NOMO-1 (cell line): ENCODE measurements at regions not wholly inside any gene's neighbourhood (a gene's known extent, or its start where the extent isn't known, plus 50 kb on each side); places are given as distances from the start of the nearest gene placed in this dataset.
A peak's percentile ranks its signal among the peaks of the same experiment; 100 is the strongest.
"Not testable (repeated sequence)": the region's sequence is repeated elsewhere in the genome, so short reads cannot be mapped to it uniquely, and the experiment has no call there.

Experiments
- DNase-seq, 2 experiments: peaks; one replicate each; lab custom pipeline; 2025; ENCODE audit not compliant: unreplicated experiment in 2 of 2; lab: John Stamatoyannopoulos, UW

- DNase-seq: peak; percentile 18 to 35
Measured at GRCh38 chr18:63071701-63072141, 247.8 kb downstream of the BCL2 start.

GRCh38 chr18:63070767-63071502 lies 248.6 kb downstream of the BCL2 start:
- no peak for DNase-seq

DNA sequence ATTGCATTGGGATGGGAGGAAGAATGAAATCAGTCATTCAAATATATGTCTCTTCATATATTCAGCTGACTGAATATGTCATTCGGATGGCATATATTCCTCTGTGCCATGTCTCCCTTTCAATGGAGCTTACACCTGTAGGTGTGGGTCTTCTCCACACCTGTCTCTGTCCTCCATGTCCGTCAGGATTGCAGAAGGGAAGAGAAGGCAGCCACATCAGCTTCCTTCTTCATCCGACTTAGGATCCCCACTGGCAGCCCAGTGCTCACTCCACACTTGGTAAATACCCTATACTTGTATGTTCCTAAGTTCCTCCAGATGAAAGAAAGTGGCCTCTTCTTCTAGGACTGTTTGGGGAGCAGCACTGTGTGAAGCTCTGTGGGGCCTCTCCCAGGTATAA lies 250.1 kb downstream of the BCL2 start:
- DNase-seq: no peak

- DNase-seq: no peak
Measured at GRCh38 chr18:63067939-63068338, 251.6 kb downstream of the BCL2 start.

- no peak for DNase-seq
Measured at GRCh38 chr18:63065172-63065571, 254.4 kb downstream of the BCL2 start.

GRCh38 chr18:63063171-63063570 lies 256.4 kb downstream of the BCL2 start:
- no peak for DNase-seq

DNA sequence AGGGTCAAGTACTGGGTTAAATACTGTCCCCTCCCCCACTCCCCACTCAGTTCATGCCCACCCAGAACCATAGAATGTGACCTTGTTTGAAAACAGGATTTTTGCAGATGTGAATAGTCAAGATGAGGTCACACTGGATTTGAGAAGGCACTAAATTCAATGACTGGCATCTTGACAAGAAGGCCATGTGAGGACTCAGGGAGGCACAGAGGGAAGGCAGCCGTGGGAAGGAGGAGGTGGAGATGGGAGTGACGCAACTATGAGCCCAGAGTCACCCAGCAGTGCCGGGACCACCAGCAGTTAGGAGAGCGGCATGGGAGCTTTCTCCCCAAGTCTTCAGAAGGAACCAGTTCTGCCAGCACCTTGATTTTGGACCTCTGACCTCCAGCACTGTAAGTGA lies 257.3 kb downstream of the BCL2 start:
- no peak for DNase-seq

GRCh38 chr18:63061303-63061702 lies 258.3 kb downstream of the BCL2 start:
- no peak for DNase-seq

DNA sequence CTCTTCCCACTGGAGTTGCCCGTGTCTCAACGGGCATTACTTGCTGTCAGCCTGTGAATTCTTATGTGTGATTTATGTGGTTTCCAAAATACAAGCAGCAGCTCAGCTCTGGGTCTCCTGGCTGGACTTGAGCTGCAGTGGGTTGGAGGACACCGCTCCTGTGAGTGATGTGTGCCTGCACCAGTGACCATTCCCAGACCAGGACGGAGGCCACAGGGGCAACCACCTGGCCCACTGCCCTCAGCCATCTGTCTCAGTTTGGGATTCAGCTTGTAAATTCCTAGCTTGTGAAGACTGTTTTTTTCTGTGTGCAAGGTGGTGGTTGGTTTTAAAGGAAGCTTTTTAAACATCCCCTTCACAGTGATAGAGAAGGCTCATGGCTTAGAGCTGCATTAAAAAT lies 261.0 kb downstream of the BCL2 start:
- DNase-seq: no peak

DNA sequence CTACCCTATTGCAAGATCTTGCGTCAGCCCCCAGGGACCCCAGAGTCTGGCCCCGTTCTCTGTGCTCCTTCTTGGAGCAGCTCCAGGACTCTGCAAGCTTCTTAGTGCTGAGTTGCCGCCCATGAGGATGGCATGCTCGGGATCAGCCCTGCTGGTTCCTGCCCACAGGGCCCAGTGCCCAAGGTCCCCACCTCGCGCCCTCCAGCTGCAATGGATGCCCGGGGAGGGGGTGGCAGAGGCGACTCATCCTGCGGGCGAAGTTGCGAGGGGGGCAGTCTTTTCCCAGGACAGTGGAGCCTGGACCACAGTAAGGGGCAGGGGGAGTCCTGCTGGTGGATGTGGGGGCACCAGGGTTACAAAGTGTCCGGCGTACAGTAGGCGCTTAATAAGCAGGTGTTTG lies 261.9 kb downstream of the BCL2 start:
- DNase-seq: no peak

DNA sequence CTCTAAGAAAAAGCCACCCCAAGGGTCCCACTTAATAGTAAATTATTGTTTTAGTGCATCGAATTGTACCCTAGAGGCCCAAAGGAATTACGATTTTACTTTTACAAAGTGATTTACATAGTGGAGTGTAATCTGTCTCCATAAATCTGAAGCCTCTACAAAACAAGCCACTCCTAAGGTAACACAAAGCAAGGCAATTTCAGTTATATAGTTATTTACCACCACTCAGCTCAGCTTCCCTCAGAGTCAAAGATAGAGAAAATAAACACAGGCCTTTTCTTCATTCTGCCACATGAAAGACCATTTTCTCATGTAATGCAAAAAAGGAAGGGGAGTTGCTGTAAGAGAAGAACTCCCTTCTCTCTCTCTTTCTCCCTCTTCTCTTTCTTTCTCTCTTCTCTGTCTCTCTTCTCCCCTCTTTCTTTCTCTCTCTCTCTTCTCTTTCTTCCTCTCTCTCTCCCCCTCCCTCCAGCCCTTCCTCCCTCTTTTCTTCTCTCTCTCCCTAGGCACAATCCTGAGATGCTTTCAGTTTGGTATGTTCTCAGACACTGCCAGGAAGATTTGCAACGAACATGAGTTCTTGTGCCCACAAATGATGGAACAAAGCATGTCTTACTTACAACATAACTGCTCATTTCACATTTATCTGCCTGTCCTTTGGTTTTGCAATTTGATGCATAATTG lies 264.5 kb downstream of the BCL2 start:
- peak in 1 of 2 experiments; percentile 44 for DNase-seq

DNA sequence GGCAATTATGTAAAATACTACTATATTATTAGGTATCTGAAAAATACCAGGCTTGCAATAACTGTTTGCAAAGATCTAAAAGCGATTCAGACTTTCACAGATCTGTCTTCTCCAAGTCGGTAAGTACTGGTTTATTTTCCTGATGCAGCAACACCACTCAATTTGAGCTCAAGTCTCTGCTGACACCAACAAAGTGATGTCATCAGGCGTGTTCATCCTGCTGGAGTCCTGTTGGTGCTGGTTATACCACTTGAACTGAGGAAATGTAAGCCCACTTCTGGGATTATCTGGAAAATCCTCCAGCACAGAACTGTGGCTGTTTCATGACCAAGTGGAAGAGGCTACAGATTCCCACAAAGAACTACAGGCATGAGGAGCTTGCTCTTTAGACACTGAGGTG lies 267.6 kb downstream of the BCL2 start:
- DNase-seq: no peak

DNA sequence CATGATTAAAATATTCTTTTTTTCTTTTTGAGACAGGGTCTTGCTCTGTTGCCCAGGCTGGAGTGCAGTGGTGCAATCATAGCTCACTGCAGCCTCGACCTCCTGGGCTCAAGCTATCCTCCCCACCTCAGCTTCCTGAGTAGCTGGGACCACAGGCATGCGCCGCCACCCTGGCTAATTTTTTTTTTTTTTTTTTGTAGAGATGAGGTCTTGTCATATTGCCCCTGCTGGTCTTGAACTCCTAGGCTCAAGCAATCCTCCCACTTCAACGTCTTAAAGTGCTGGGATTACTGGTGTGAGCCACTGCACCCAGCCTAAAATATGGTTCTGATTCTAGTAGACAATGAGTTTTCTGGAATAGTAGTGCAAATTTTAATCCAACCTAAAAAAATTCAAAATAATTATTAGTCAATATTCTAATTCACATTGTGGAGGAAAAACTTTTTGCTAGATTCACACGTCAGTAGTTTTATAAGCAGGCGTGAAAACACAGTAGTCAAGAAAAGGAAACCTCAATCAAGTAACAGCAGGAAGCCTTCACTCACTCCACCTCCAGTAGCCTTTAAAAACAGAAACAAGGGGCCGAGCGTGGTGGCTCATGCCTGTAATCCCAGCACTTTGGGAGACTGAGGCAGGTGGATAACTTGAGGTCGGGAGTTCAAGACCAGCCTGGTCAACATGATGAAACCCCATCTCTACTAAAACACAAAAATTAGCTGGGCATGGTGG lies 268.7 kb downstream of the BCL2 start:
- not testable (repeated sequence) for DNase-seq

- no peak for DNase-seq
Measured at GRCh38 chr18:63046375-63046774, 273.2 kb downstream of the BCL2 start.

DNA sequence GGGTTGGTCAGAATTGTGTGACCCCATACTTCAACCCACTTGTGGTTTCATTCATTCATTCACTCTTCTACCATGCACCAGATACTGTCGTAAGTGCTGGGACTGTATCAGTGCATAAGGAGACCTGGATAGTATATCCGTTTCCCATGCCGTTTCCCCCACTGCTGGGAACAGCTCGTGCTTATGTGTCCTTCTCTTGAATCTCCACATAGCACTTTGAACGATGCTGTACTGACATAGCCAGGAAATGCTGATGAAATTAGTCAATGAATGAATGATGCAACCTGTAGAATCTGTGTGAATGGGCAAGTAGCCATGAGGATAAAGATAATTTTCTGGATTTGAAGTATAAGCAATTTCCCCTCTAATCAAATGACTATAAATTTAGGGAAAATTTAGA lies 276.1 kb downstream of the BCL2 start:
- no peak for DNase-seq

GRCh38 chr18:63042351-63042750 lies 277.2 kb downstream of the BCL2 start:
- DNase-seq: no peak

DNA sequence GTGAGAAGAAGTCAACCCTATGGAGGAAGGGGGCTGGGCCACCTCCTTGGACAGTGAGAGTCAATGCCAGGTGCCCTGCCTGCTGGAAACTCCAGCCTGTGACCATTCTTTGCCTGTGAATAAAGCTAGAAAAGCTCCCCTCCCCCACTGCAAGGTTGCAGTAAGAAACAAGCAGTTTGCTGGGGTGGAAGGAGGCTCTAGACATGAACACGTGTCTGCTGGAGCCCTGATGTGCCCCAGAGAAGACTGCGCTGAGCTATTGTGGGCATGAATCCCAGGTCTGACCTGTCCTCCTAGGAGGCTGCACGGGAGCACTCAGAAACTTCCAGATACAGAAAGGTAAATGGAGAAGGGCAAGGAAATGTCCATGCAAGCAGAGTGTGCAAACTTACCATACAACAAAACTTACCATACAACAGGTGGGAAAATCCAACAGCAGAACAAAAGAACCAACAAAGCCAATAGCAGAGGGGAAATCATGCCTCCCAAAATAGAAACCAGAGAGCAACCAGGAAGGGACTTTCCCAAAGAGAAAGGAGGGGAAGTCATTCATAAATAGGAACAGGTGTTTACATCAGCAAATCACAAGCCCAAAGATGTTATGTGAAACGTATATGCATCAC lies 278.7 kb downstream of the BCL2 start:
- DNase-seq: peak in 1 of 2 experiments; percentile 8

GRCh38 chr18:63037491-63037890 lies 282.1 kb downstream of the BCL2 start:
- DNase-seq: no peak

GRCh38 chr18:63031375-63031774 lies 288.2 kb downstream of the BCL2 start:
- DNase-seq: no peak
